Esophagus muscularis mucosa (tissue), 3 donors: ENCODE measurements at regions not wholly inside any gene's neighbourhood (a gene's known extent, or its start where the extent isn't known, plus 50 kb on each side); places are given as distances from the start of the nearest gene placed in this dataset.

Source experiments
- CTCF ChIP-seq, 3 experiments: fragments of 200-600 bp in 2 of 3; fragments of 450-650 bp in 1 of 3; sonication (generic) in 2 of 3; IDR thresholded peaks; one replicate each; pipeline ENCODE4 v1.5.1; 2017 to 2019; ENCODE audit warnings: antibody characterized with exemption in 3 of 3, mild to moderate bottlenecking in 2 of 3, moderate library complexity in 1 of 3
- POLR2A ChIP-seq: fragments of 450-650 bp; IDR thresholded peaks from one replicate; pipeline ENCODE4 v1.6.1; 2017; ENCODE audit warnings: antibody characterized with exemption, moderate library complexity, mild to moderate bottlenecking, low read depth

GRCh38 chr12:61138415-61138759 is 1121.8 kb upstream of the USP15 start:
- TF ChIP-seq CTCF (IDR thresholded peaks at IDR 0.05) (no peak), POLR2A (no peak)
